A549 (cell line): ENCODE measurements at regions not wholly inside any gene's neighbourhood (a gene's known extent, or its start where the extent isn't known, plus 50 kb on each side); places are given as distances from the start of the nearest gene placed in this dataset.

Experiments used
- CBX8 ChIP-seq: fragments of 200-600 bp; sonication (generic); IDR thresholded peaks from 2 replicates; pipeline ENCODE4 v1.6.1; 2016
- CEBPB ChIP-seq, 2 experiments: fragments of >200 bp in 1 of 2; sonication (Bioruptor Twin) in 1 of 2; formaldehyde crosslinking in 1 of 2; IDR thresholded peaks; 2 replicates each; pipeline ENCODE4 v1.6.1; 2012 to 2016
- CTCF ChIP-seq: fragments of >200 bp; sonication (Bioruptor Twin); formaldehyde crosslinking; IDR thresholded peaks from 3 replicates; pipeline ENCODE4 v1.5.1; 2016
- EP300 ChIP-seq, 2 experiments: fragments of >200 bp; sonication (Bioruptor Twin); formaldehyde crosslinking; IDR thresholded peaks; 2 replicates in 1 of 2; 3 replicates in 1 of 2; pipeline ENCODE4 v1.6.1; 2016 to 2017
- MYC ChIP-seq: IDR thresholded peaks from 2 replicates; pipeline ENCODE4 v1.6.1; 2012; ENCODE audit warnings: mild to moderate bottlenecking, inconsistent platforms, low read length, improper control_type of control experiment, borderline replicate concordance
- POLR2A ChIP-seq: IDR thresholded peaks from 2 replicates; pipeline ENCODE4 v1.6.1; 2012; ENCODE audit warnings: mild to moderate bottlenecking, low read length
- RAD21 ChIP-seq, 2 experiments: fragments of >200 bp in 1 of 2; sonication (Bioruptor Twin) in 1 of 2; formaldehyde crosslinking in 1 of 2; IDR thresholded peaks in 1 of 2; conservative IDR thresholded peaks in 1 of 2; 2 replicates in 1 of 2; 3 replicates in 1 of 2; pipeline ENCODE4 v1.6.1; 2012 to 2018; ENCODE audit warnings: inconsistent platforms in 1 of 2
- REST ChIP-seq: fragments of 200-600 bp; sonication (generic); IDR thresholded peaks from 2 replicates; pipeline ENCODE4 v1.6.1; 2016; ENCODE audit warnings: antibody characterized with exemption, mild to moderate bottlenecking, moderate library complexity
- SMC3 ChIP-seq: fragments of >200 bp; sonication (Bioruptor Twin); formaldehyde crosslinking; IDR thresholded peaks from 3 replicates; pipeline ENCODE4 v1.6.1; 2018; ENCODE audit warnings: inconsistent platforms
- USF2 ChIP-seq: fragments of 450-650 bp; IDR thresholded peaks from 2 replicates; pipeline ENCODE4 v1.6.1; 2014; ENCODE audit warnings: antibody characterized with exemption

GRCh38 chr5:100723229-100723628 lies 179.9 kb downstream of the ST8SIA4 start:
- no peak for TF ChIP-seq MYC
- TF ChIP-seq REST = no peak
- no peak for TF ChIP-seq CBX8
- TF ChIP-seq CTCF = no peak
- TF ChIP-seq POLR2A = no peak
- no peak for TF ChIP-seq EP300 (IDR thresholded peaks at IDR 0.05)
- TF ChIP-seq RAD21 (conservative IDR thresholded peaks at IDR 0.05 in 1 of 2, IDR thresholded peaks at IDR 0.05 in 1 of 2) = no peak
- TF ChIP-seq USF2 = no peak
- no peak for TF ChIP-seq SMC3
- TF ChIP-seq CEBPB (IDR thresholded peaks at IDR 0.05) = no peak
